Liver (tissue), 3 donors: ENCODE measurements at regions not wholly inside any gene's neighbourhood (a gene's known extent, or its start where the extent isn't known, plus 50 kb on each side); places are given as distances from the start of the nearest gene placed in this dataset.

Source experiments
- GABPA ChIP-seq, 2 donors: IDR thresholded peaks in 1 of 2; conservative IDR thresholded peaks in 1 of 2; 2 replicates each; pipeline ENCODE4 v1.6.1; 2016; ENCODE audit warnings: antibody characterized with exemption in 2 of 2, mild to moderate bottlenecking in 1 of 2, moderate library complexity in 1 of 2
- TF ChIP-seq, protein P1 (sequence below): fragments of 150-350 bp; IDR thresholded peaks from 2 replicates; pipeline ENCODE4 v1.5.1; 2017; ENCODE audit warnings: improper control_type of control experiment, low read depth, low read length; ENCODE audit not compliant: missing input control
- donor health status: healthy.
- donor health status: healthy.

DNA sequence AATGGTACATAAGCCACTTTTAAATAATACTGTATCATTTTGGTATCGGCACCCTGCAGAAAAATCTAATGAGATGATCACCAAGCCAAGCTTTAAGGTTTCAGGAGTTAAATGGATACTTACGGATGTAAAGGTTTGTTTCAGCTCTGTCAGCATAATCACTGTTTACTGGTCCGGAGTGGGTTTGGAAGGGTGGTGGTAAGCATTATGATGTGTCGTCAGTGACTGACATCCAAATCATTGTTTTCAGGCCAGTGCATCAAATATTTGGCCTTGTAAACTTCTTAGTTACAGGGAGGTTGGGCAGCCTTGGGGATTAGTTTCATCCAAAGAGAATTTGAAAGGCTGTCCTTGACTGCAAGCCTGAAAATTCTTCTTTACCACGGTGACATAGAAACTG is 50.0 kb upstream of the ATL2 start:
- TF ChIP-seq, protein P1, sequence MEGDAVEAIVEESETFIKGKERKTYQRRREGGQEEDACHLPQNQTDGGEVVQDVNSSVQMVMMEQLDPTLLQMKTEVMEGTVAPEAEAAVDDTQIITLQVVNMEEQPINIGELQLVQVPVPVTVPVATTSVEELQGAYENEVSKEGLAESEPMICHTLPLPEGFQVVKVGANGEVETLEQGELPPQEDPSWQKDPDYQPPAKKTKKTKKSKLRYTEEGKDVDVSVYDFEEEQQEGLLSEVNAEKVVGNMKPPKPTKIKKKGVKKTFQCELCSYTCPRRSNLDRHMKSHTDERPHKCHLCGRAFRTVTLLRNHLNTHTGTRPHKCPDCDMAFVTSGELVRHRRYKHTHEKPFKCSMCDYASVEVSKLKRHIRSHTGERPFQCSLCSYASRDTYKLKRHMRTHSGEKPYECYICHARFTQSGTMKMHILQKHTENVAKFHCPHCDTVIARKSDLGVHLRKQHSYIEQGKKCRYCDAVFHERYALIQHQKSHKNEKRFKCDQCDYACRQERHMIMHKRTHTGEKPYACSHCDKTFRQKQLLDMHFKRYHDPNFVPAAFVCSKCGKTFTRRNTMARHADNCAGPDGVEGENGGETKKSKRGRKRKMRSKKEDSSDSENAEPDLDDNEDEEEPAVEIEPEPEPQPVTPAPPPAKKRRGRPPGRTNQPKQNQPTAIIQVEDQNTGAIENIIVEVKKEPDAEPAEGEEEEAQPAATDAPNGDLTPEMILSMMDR, result no peak
- no peak for TF ChIP-seq GABPA (IDR thresholded peaks at IDR 0.05 in 1 of 2, conservative IDR thresholded peaks at IDR 0.05 in 1 of 2)
